Fibroblast of skin of left biceps (primary cell): ENCODE measurements at regions not wholly inside any gene's neighbourhood (a gene's known extent, or its start where the extent isn't known, plus 50 kb on each side); places are given as distances from the start of the nearest gene placed in this dataset.
"Not testable (repeated sequence)": the region's sequence is repeated elsewhere in the genome, so short reads cannot be mapped to it uniquely, and the experiment has no call there.

ENCODE experiments used
- DNase-seq, 2 experiments: peaks; one replicate each; pipeline ENCODE4 v3.0.0-alpha.2; 2013; ENCODE audit warnings: low read depth in 2 of 2

GRCh38 chr10:111579473-111579872 lies 502.6 kb downstream of the ADRA2A start:
- DNase-seq: no peak

GRCh38 chr10:111590703-111591102 lies 513.9 kb downstream of the ADRA2A start:
- no peak for DNase-seq

- no peak for DNase-seq
Measured at GRCh38 chr10:111593578-111593977, 516.7 kb downstream of the ADRA2A start.

- DNase-seq: no peak
Measured at GRCh38 chr10:111595173-111595572, 518.3 kb downstream of the ADRA2A start.

GRCh38 chr10:111598433-111599059 lies 521.7 kb downstream of the ADRA2A start:
- DNase-seq: peak; percentile 10 to 22

- no peak for DNase-seq
Measured at GRCh38 chr10:111599943-111600342, 523.1 kb downstream of the ADRA2A start.

GRCh38 chr10:111600772-111601171 lies 523.9 kb downstream of the ADRA2A start:
- DNase-seq: no peak

- no peak for DNase-seq
Measured at GRCh38 chr10:111612273-111612672, 535.4 kb downstream of the ADRA2A start.

- no peak for DNase-seq
Measured at GRCh38 chr10:111634191-111634590, 549.4 kb downstream of the GPAM start.

GRCh38 chr10:111646021-111646420 lies 537.5 kb downstream of the GPAM start:
- DNase-seq: no peak

GRCh38 chr10:111648046-111648445 lies 535.5 kb downstream of the GPAM start:
- DNase-seq: peak; percentile 74 to 77

GRCh38 chr10:111649080-111649479 lies 534.5 kb downstream of the GPAM start:
- DNase-seq: not testable (repeated sequence)

- no peak for DNase-seq
Measured at GRCh38 chr10:111650088-111650487, 533.5 kb downstream of the GPAM start.

GRCh38 chr10:111656066-111656465 lies 527.5 kb downstream of the GPAM start:
- DNase-seq: no peak

- DNase-seq: no peak
Measured at GRCh38 chr10:111677759-111678158, 505.8 kb downstream of the GPAM start.

GRCh38 chr10:111686796-111687195 lies 496.8 kb downstream of the GPAM start:
- no peak for DNase-seq

- no peak for DNase-seq
Measured at GRCh38 chr10:111698711-111699110, 484.9 kb downstream of the GPAM start.

- DNase-seq: no peak
Measured at GRCh38 chr10:111703986-111704385, 479.6 kb downstream of the GPAM start.

GRCh38 chr10:111705021-111705420 lies 478.5 kb downstream of the GPAM start:
- peak; percentile 72 to 75 for DNase-seq

- no peak for DNase-seq
Measured at GRCh38 chr10:111706331-111706730, 477.2 kb downstream of the GPAM start.

GRCh38 chr10:111707076-111707475 lies 476.5 kb downstream of the GPAM start:
- peak; percentile 81 to 86 for DNase-seq

- DNase-seq: no peak
Measured at GRCh38 chr10:111709603-111710002, 474.0 kb downstream of the GPAM start.

- DNase-seq: no peak
Measured at GRCh38 chr10:111716032-111716431, 467.5 kb downstream of the GPAM start.

GRCh38 chr10:111724121-111724520 lies 459.4 kb downstream of the GPAM start:
- DNase-seq: no peak
